ENCODE measurements at regions not wholly inside any gene's neighbourhood (a gene's known extent, or its start where the extent isn't known, plus 50 kb on each side); places are given as distances from the start of the nearest gene placed in this dataset.

GRCh38 chr1:190957565-190957964, 479.9 kb upstream of the BRINP3 start:
- in situ Hi-C loops (cut with HindIII; ENCODE audit: low pct_unique_long_range_greater_than_20kb, low sequenced_read_pairs) = no loop called here
- peak in 1 of 2 experiments; percentile 24 for DNase-seq (ENCODE audit: low read depth in 1 of 2, low spot score in 1 of 2)
- no peak for TF ChIP-seq JUND (IDR thresholded peaks at IDR 0.05; ENCODE audit: low read depth)

DNA sequence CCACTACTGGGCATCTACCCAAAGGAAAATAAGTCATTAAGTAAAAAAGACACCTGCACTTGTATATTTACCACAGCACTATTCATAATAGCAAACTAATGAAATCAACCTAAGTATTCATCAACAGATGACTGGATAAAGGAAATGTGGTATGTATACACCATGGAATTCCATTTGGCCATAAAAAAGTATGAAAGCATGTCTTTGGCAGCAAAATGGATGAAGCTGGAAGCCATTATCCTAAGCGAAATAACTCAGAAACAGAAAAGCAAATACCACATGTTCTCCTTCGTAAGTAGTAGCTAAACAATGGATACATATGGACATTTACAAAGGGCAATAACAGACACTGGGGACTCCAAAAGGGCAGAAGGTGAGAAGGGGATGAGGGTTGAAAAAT, 485.7 kb upstream of the BRINP3 start:
- TF ChIP-seq JUND (IDR thresholded peaks at IDR 0.05; ENCODE audit: low read depth) = no peak
- DNase-seq (ENCODE audit: low read depth in 1 of 2, low spot score in 1 of 2) = no peak
- in situ Hi-C loops (cut with HindIII; ENCODE audit: low pct_unique_long_range_greater_than_20kb, low sequenced_read_pairs) = no loop called here

DNA sequence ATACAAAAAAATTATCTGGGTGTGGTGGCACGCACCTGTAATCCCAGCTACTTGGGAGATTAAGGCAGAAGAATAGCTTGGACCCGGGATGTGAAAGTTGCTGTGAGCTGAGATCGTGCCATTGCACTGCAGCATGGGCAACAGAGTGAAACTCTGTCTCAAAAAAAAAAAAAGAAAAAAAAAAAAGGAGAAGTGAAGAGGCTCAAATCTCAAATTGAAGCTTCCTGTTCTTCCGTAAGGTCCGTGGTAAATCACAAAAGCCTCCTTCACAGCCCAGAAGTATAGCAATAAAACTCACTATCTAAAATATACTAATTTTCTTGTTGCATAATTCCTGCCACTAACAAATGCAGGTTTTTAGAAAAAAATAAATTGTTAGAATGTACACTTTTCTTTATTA, 498.2 kb upstream of the BRINP3 start:
- no peak for DNase-seq (ENCODE audit: low read depth in 1 of 2, low spot score in 1 of 2)
- in situ Hi-C loops (cut with HindIII; ENCODE audit: low pct_unique_long_range_greater_than_20kb, low sequenced_read_pairs) = no loop called here
- no peak for TF ChIP-seq JUND (IDR thresholded peaks at IDR 0.05; ENCODE audit: low read depth)

GRCh38 chr1:191002768-191003167, 525.1 kb upstream of the BRINP3 start:
- in situ Hi-C loops (cut with HindIII; ENCODE audit: low pct_unique_long_range_greater_than_20kb, low sequenced_read_pairs) = no loop called here
- no peak for TF ChIP-seq JUND (IDR thresholded peaks at IDR 0.05; ENCODE audit: low read depth)
- DNase-seq (ENCODE audit: low read depth in 1 of 2, low spot score in 1 of 2) = no peak

DNA sequence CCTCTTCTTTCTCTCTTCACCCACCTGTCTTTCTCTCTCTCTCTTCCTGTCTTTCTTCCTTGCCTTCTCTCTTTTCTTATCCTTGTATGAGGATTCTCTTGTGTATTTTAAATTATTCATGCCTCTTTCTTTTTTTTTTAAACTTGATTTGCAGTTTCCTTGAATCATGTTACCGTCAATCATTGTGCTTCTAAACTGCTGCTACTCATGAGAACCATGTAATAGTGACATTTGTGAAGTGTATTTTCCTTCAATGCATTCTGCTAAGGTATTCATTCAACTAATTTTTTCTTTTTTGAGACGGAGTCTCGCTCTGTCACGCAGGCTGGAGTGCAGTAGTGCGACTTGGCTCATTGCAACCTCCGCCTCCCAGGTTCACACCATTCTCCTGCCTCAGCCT, 539.1 kb upstream of the BRINP3 start:
- in situ Hi-C loops (cut with HindIII; ENCODE audit: low pct_unique_long_range_greater_than_20kb, low sequenced_read_pairs) = no loop called here
- no peak for TF ChIP-seq JUND (IDR thresholded peaks at IDR 0.05; ENCODE audit: low read depth)

GRCh38 chr1:191022856-191023255, 545.2 kb upstream of the BRINP3 start:
- in situ Hi-C loops (cut with HindIII; ENCODE audit: low pct_unique_long_range_greater_than_20kb, low sequenced_read_pairs) = no loop called here
- DNase-seq (ENCODE audit: low read depth in 1 of 2, low spot score in 1 of 2) = no peak

More for the DNA sequence above, 539.1 kb upstream of the BRINP3 start:
- DNase-seq (ENCODE audit: low read depth in 1 of 2, low spot score in 1 of 2) = no peak

GRCh38 chr1:191025896-191026642, 548.4 kb upstream of the BRINP3 start:
- TF ChIP-seq JUND (IDR thresholded peaks at IDR 0.05; ENCODE audit: low read depth) = no peak
- in situ Hi-C loops (cut with HindIII; ENCODE audit: low pct_unique_long_range_greater_than_20kb, low sequenced_read_pairs) = no loop called here
- DNase-seq (ENCODE audit: low read depth in 1 of 2, low spot score in 1 of 2) = no peak

More at GRCh38 chr1:191022856-191023255, 545.2 kb upstream of the BRINP3 start:
- no peak for TF ChIP-seq JUND (IDR thresholded peaks at IDR 0.05; ENCODE audit: low read depth)

DNA sequence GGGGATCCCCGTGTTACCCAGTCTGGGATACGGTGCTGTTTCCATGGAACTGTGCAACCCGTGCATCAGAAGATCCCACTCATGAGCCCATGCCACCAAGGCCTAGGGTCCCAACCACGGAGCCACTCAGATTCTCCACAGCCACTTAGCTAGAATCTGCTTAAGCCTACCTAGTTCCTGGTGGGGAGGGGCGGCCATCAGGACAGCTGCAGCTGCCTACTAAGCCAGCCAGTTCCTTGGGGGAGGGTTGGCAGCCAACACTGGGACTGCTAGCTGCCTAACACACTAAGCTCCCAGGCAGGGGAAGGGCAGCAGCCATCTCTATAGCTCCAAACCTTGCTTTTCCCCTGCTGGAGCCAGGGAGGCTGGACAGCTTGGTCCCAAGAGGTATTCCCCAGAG, 549.2 kb upstream of the BRINP3 start:
- no peak for TF ChIP-seq JUND (IDR thresholded peaks at IDR 0.05; ENCODE audit: low read depth)
- DNase-seq (ENCODE audit: low read depth in 1 of 2, low spot score in 1 of 2) = no peak
- in situ Hi-C loops (cut with HindIII; ENCODE audit: low pct_unique_long_range_greater_than_20kb, low sequenced_read_pairs) = no loop called here

- no peak for TF ChIP-seq JUND (IDR thresholded peaks at IDR 0.05; ENCODE audit: low read depth)
- DNase-seq (ENCODE audit: low read depth in 1 of 2, low spot score in 1 of 2) = no peak
- in situ Hi-C loops (cut with HindIII; ENCODE audit: low pct_unique_long_range_greater_than_20kb, low sequenced_read_pairs) = no loop called here
Measured at GRCh38 chr1:191034132-191034531, 556.5 kb upstream of the BRINP3 start.

DNA sequence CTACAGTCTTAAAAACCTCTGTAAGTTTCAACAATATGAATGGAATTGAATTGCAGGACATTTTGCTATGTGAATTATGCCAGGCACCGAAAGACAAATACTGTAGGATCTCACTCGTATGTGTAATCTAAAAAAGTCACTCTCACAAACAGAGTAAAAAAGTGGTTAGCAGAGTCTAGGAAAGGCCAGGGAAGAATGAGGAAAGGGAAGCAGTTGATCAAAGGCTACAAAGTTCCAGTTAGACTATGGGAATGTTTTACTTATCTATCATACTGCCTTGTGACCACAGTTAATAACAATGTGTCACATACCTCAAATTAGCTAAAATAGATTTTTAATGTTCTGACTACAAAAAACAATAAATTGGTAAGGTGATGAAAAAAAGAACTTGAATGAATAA, 565.4 kb upstream of the BRINP3 start:
- in situ Hi-C loops (cut with HindIII; ENCODE audit: low pct_unique_long_range_greater_than_20kb, low sequenced_read_pairs) = no loop called here
- no peak for DNase-seq (ENCODE audit: low read depth in 1 of 2, low spot score in 1 of 2)
- no peak for TF ChIP-seq JUND (IDR thresholded peaks at IDR 0.05; ENCODE audit: low read depth)

GRCh38 chr1:191049781-191050180, 572.1 kb upstream of the BRINP3 start:
- TF ChIP-seq JUND (IDR thresholded peaks at IDR 0.05; ENCODE audit: low read depth) = no peak
- DNase-seq (ENCODE audit: low read depth in 1 of 2, low spot score in 1 of 2) = no peak
- in situ Hi-C loops (cut with HindIII; ENCODE audit: low pct_unique_long_range_greater_than_20kb, low sequenced_read_pairs) = no loop called here

DNA sequence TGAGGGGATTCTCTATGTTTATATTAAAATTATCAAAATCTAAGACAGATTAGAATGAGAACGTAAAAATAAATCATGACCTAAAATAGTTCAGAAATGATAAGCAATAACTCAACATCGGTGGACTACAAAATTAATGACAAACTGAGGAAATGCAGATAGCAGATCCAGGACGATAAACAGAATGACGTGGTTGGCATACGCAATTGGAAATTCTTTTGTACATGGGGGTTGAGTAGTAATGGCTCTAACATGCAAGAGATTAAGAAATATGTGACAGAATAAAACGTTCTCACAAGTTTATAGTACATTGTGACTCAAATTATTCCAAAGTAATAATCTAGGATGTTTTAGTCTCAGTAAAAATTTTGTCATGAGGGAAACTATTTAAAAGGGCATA, 575.2 kb upstream of the BRINP3 start:
- no peak for TF ChIP-seq JUND (IDR thresholded peaks at IDR 0.05; ENCODE audit: low read depth)
- DNase-seq (ENCODE audit: low read depth in 1 of 2, low spot score in 1 of 2) = no peak
- in situ Hi-C loops (cut with HindIII; ENCODE audit: low pct_unique_long_range_greater_than_20kb, low sequenced_read_pairs) = no loop called here

DNA sequence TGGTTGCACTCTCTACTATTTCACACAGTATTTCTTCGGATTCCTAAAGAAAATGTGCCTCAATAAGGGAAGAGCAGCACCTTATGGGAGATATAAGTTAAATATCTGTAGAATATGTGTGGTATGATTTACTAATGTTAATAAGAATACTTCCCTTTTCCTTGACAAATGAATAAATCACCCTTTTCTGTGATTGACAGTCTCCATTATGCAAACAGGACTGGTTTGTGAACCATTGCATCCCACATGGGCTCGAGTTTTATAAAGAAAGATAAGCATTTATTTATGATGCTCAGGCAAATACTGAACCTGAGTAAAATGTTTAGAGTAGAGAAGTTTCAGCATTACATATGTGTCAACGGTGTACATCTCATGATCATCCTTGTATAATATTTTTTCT, 587.7 kb upstream of the BRINP3 start:
- in situ Hi-C loops (cut with HindIII; ENCODE audit: low pct_unique_long_range_greater_than_20kb, low sequenced_read_pairs) = no loop called here
- DNase-seq (ENCODE audit: low read depth in 1 of 2, low spot score in 1 of 2) = no peak
- TF ChIP-seq JUND (IDR thresholded peaks at IDR 0.05; ENCODE audit: low read depth) = no peak

GRCh38 chr1:191065771-191066170, 588.1 kb upstream of the BRINP3 start:
- no peak for TF ChIP-seq JUND (IDR thresholded peaks at IDR 0.05; ENCODE audit: low read depth)
- in situ Hi-C loops (cut with HindIII; ENCODE audit: low pct_unique_long_range_greater_than_20kb, low sequenced_read_pairs) = no loop called here
- DNase-seq (ENCODE audit: low read depth in 1 of 2, low spot score in 1 of 2) = no peak
